GM18907 (cell line): ENCODE measurements at regions not wholly inside any gene's neighbourhood (a gene's known extent, or its start where the extent isn't known, plus 50 kb on each side); places are given as distances from the start of the nearest gene placed in this dataset.
A peak's percentile ranks its signal among the peaks of the same experiment; 100 is the strongest.
"Not testable (repeated sequence)": the region's sequence is repeated elsewhere in the genome, so short reads cannot be mapped to it uniquely, and the experiment has no call there.

Experiments used
- ATAC-seq: cut with Tn5 transposase; IDR thresholded peaks from one replicate; pipeline ENCODE4 v1.9.1; 2021; ENCODE audit warnings: mild to moderate bottlenecking, moderate library complexity; ENCODE audit not compliant: unreplicated experiment

DNA sequence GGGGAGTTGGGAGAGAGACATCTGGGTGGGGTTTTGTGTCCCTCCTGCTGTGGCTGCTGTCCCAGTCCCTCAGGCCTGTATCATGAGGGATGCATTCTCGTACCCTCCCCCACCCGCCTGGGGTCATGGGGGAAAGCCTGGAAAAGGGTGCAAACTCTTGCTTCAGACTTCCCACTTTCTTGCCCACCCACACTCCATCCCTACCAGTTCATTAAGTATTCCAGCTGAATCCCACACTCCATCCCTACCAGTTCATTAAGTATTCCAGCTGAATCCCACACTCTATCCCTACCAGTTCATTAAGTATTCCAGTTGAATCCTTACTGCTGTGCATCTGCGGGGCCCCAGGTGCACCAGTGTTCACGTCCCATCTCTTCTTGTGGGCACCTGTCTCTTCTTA lies 116.3 kb downstream of the ACAA2 start:
- ATAC-seq, result no peak

DNA sequence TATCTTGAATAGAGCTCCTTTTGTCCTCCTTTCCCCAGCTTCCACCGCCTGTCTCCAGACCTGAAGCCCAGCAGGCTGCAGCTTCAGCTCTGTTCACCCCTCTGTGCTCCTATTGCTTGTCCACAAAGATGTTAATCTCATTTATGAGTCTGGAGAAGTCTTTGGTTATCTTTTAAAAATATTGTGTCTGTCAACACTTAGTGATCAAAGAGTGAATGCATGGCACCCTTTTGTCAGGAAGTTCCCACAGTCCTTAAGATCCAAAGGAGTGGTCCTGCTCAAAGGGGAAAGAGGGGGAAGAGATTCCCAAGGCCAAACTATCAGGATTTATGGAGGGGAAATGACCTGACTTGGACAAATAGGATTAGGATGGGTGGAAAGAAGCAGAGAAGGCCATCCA lies 118.9 kb downstream of the ACAA2 start:
- ATAC-seq, result no peak

DNA sequence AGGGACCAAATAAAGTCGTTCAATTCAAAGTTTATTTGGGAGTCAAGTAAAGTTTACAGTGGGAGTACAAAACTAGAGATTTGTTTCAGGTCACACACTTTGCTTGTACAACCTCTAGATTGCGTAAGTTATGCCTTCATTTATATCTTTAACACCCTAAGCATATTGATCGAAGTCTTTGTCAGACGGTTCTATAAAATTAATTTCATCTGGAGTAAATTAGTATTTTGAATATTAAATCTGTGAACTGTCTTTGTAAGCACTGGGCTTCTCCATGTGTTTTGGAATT lies 119.7 kb downstream of the ACAA2 start:
- ATAC-seq, result no peak

- no peak for ATAC-seq
Measured at GRCh38 chr18:49692906-49693716, 120.2 kb downstream of the ACAA2 start.

- no peak for ATAC-seq
Measured at GRCh38 chr18:49691177-49691608, 122.1 kb downstream of the ACAA2 start.

- no peak for ATAC-seq
Measured at GRCh38 chr18:49690312-49690711, 123.0 kb downstream of the ACAA2 start.

DNA sequence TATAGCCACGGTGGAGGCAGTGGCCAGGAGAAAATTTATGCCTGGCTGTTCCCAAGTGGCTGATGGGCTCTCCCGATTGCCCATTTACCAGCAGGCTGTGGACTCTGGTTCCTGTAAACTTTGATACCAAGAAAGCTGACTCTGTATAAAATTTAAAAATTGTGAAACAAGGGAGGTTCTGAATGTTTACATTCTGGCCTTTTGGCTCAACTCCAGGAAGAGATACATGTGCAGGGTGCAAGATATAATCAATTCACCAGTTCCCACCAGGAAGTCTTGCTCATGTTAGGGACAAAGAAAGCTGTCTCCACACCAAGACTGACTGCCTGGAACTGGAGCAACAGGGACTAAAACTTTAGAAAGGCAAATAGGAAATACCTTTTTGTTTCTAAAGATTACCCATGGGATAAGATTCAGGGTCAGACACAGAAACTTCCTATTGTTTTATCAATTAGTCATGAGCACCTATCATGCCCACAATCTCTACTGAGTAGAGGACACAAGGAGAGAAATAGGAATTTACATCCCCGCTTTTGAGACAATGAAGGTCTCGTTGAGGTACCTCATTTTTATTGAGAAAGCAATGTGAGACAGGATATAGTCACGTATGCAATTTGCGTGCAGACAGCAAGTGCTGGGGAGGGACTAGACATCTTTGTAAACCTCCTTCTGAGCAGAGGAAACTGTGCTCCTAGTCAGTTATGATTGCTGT lies 123.5 kb downstream of the LIPG start:
- no peak for ATAC-seq

GRCh38 chr18:49682803-49683190 lies 120.9 kb downstream of the LIPG start:
- not testable (repeated sequence) for ATAC-seq

DNA sequence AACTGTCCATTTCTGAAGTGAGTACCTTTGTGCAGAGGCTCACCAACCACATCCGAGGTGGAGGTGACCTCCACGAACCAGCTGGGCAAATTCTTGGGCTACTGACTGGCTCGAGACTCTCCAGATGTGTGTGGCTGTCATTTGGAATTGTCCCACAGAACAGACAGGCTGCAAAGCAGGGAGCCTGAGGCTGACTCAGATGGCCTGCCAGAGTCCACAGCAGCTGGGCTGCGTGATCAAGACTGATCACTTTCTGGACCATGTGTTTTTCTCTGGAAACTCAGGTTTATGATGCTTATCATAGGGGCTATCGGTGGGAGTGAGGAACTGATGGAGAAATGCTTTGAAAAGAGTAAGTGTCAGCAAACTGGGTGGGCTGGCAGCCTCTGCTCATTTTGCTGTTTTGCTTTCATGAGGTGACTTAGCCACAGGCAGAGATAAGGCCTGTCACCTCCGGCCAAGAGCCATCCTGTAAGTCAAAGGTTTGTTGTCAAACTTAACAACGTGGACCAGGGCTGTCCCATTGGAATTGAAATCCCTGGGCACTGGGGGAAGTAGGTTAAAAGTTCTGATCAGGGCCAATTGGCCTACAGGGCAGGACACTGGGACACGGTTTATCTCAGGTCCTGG lies 120.4 kb downstream of the LIPG start:
- ATAC-seq, result no peak

GRCh38 chr18:49681387-49681786 lies 119.5 kb downstream of the LIPG start:
- ATAC-seq, result no peak

GRCh38 chr18:49678440-49678839 lies 116.6 kb downstream of the LIPG start:
- ATAC-seq, result no peak

- ATAC-seq, result peak; percentile 92
Measured at GRCh38 chr18:49677762-49678413, 116.0 kb downstream of the LIPG start.

- no peak for ATAC-seq
Measured at GRCh38 chr18:49677081-49677480, 115.2 kb downstream of the LIPG start.

DNA sequence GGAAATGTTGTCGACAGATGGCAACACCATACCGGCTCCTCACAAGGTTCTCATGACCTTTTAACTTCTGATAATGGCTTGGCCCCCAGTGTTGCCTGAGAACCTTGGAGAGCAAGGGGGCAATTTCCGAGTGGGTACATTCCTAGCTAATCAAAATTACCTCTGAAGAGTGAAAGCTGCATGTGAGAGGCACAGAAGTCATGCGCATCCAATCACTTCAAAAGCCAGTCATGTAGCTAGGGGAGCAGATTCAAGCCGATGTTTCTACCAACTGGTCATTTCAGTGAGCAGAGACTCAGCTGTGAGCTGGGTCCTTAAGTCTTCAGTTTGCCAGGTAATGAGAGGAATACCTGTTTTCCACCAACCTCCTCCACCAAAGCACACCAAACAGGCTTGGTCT lies 111.4 kb downstream of the LIPG start:
- no peak for ATAC-seq

DNA sequence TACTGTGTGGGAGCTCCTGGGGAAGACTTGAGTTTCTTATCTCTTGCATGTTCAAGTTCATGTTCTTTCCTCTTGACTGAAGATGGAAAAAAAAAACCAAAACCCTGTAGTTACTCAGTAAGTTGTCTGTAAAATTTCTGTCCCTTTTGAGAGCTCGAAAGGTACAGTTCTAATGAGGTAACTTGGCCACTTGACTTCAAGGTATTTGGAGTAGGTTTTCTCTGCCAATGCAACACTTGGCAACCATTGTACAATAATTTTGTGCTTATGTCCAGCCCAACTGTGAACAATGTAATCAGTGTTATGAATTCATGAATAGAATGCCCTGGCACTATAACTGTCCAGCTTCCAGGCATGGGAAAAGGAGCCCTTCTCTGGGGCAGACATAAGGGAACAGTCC lies 111.0 kb downstream of the LIPG start:
- no peak for ATAC-seq

DNA sequence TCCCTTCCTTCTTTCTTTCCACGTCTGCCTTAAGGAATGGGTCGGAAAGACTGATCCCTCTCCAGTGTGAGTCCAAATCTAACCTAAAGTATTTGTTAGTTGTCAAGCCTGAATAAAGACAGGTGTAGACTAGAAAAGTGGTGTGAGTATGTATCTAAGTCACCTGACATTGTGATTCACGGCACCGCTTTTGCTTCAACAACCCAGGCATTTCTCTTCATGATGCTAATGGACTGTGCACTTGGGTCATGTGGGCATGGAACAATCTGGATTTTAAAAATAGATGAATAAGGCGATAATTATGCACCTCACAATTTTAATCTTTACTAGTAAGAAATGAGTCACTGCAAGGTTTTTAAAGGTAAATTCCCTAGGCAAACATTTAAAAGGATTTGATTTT lies 107.5 kb downstream of the LIPG start:
- no peak for ATAC-seq

DNA sequence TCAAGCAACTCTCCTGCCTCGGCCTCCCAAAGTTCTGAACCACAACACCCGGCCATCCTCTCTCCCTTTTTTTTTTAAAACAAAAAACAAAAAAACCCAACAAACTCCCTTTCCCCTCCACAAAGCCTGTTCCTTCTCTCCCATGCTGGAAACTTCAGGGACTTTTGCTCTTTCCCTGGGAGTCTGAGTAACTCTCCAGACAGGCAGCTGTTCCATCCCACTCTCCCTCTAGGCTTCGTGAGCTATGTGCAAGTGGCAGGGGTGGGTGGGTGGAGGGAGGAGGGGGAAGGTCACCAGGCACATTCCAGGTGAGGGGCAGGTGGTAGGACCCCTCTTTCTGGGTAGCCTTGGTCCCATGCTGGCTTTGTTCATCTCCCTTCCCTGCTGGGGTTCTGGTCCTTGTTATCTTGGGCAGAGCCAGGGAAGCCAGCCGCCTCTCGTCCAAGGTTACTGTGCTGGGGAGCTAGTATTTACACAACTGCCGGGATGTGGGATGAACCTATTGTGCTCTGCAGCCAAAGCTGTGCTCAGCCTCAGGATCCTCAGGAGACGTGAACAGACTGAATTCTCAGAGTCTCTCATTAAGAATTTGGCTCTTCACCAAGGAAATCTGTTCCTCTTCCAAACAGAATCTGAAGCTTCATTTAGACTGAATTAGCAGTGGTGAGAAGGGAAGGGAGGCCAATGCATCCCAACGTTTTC lies 106.9 kb downstream of the LIPG start:
- no peak for ATAC-seq

GRCh38 chr18:49667462-49667861 lies 105.6 kb downstream of the LIPG start:
- ATAC-seq, result no peak

DNA sequence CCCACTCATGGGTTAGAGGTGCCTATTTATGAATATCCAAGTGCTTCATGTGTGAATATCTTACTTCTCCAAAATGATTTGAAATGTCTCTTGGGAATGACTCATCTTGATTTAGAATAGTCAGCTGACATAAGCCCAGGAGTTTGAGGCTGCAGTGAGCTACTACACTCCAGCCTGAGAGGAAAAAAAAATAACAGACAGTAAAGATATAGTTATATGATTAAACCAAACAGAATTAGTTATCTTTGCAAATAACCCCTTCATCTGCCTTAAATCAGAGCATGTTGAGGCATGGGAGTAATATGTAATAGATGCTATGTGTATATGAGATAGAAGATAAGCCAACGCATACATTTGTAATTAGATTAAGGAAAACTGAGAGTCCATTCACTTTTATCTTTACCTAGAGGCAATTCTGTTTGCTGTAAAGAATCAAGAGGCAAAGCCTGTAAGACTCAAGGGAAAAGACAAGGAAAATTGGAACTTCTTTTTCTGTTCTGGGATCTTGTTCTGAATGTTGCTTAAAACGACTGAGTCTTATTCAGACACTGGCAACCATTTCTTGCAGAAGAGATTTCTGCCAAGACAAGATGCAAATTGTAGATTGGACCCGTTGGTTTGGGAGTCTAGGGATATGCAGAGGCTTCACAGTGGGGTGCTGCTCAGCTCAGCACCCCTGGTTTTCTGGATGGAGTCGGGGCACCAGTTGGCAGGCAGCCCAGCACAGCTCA lies 104.4 kb downstream of the LIPG start:
- ATAC-seq, result no peak
